T-cell (primary cell): ENCODE measurements at regions not wholly inside any gene's neighbourhood (a gene's known extent, or its start where the extent isn't known, plus 50 kb on each side); places are given as distances from the start of the nearest gene placed in this dataset.

Experiments
- ATAC-seq, 4 experiments: fragments of 200-7000 bp in 3 of 4; fragments of 150-1000 bp in 1 of 4; cut with Tn5 transposase; replicated peaks in 1 of 4; 1 replicate in 3 of 4; 2 replicates in 1 of 4; pipeline ENCODE4 v1.10.0; 2021; ENCODE audit warnings: moderate library complexity in 3 of 4, mild to moderate bottlenecking in 2 of 4, moderate number of reproducible peaks in 1 of 4
- CTCF ChIA-PET, 2 donors: fragments of 300-600 bp; sonication (Branson Sonifier 250); formaldehyde crosslinking; loops; one replicate each; lab custom pipeline; 2022; ENCODE audit warnings: antibody characterized with exemption in 2 of 2; lab: Charles Lee
- POLR2A ChIA-PET, 2 donors: fragments of 300-600 bp; sonication (Branson Sonifier 250); formaldehyde crosslinking; loops; one replicate each; lab custom pipeline; 2022; ENCODE audit warnings: antibody characterized with exemption in 2 of 2; lab: Charles Lee
- DNase-seq, 35 experiments: peaks; one replicate each; pipeline versions ENCODE4 v3.0.0 to v3.0.0-alpha.2; 2013 to 2023
- H3K27ac ChIP-seq: one replicate; pipeline ENCODE4 v1.5.1; 2013; ENCODE audit warnings: low read length
- H3K27me3 ChIP-seq, 2 experiments: replicated peaks in 1 of 2; 1 replicate in 1 of 2; 2 replicates in 1 of 2; pipeline versions ENCODE4 v1.6.1 to v1.7.0; 2013; ENCODE audit warnings: low read length in 1 of 2, mixed read lengths in 1 of 2; ENCODE audit not compliant: control insufficient read depth in 2 of 2, insufficient read depth in 2 of 2; ENCODE audit errors: extremely low read depth in 1 of 2
- H3K36me3 ChIP-seq, 2 donors: 1 replicate in 1 of 2; 2 replicates in 1 of 2; pipeline versions ENCODE4 v1.6.1 to v1.7.0; 2013; ENCODE audit warnings: low read length in 1 of 2; ENCODE audit not compliant: control insufficient read depth in 2 of 2, insufficient read depth in 1 of 2; ENCODE audit errors: extremely low read depth in 1 of 2
- H3K4me1 ChIP-seq, 2 experiments: 1 replicate in 1 of 2; 2 replicates in 1 of 2; pipeline versions ENCODE4 v1.6.1 to v1.7.0; 2013; ENCODE audit warnings: low read length in 2 of 2, mixed read lengths in 1 of 2; ENCODE audit not compliant: insufficient read depth in 2 of 2, control insufficient read depth in 1 of 2; ENCODE audit errors: extremely low read depth in 1 of 2
- H3K4me3 ChIP-seq, 2 donors: 1 replicate in 1 of 2; 2 replicates in 1 of 2; pipeline versions ENCODE4 v1.5.1 to v1.7.0; 2013; ENCODE audit warnings: mild to moderate bottlenecking in 2 of 2, low read length in 1 of 2, moderate library complexity in 1 of 2; ENCODE audit not compliant: control insufficient read depth in 1 of 2; ENCODE audit errors: extremely low read depth in 1 of 2
- H3K9me3 ChIP-seq: 2 replicates; pipeline ENCODE4 v1.7.0; 2013
- H3K27ac Mint-ChIP-seq, 2 donors: one replicate each; pipeline ENCODE4 v1.8.0; 2020 to 2021; ENCODE audit warnings: mild to moderate bottlenecking in 2 of 2, mixed read lengths in 2 of 2
- H3K27me3 Mint-ChIP-seq, 2 donors: one replicate each; pipeline ENCODE4 v1.8.0; 2021 to 2022; ENCODE audit warnings: mixed read lengths in 2 of 2
- H3K36me3 Mint-ChIP-seq: one replicate; pipeline ENCODE4 v1.8.0; 2021; ENCODE audit warnings: mixed read lengths
- H3K4me1 Mint-ChIP-seq, 3 donors: one replicate each; pipeline ENCODE4 v1.8.0; 2020 to 2022; ENCODE audit warnings: mixed read lengths in 3 of 3, mild to moderate bottlenecking in 1 of 3
- H3K4me3 Mint-ChIP-seq, 3 donors: one replicate each; pipeline ENCODE4 v1.8.0; 2020 to 2022; ENCODE audit warnings: mild to moderate bottlenecking in 3 of 3, mixed read lengths in 3 of 3, moderate library complexity in 3 of 3
- H3K9me3 Mint-ChIP-seq, 3 donors: one replicate each; pipeline ENCODE4 v1.8.0; 2020 to 2022; ENCODE audit warnings: mixed read lengths in 3 of 3
- WGBS: methylation state at CpG from one replicate; pipeline ENCODE4 v1.1.5; 2013; ENCODE audit warnings: missing lambda C conversion rate; ENCODE audit not compliant: insufficient coverage; 5-methylcytosine and 5-hydroxymethylcytosine counted together

- Mint-ChIP-seq H3K27me3 (no peaks in the 10 kb centered on the region), H3K27ac (no peak overlapping the region), H3K4me3 (no peak overlapping the region), H3K36me3 (no peaks in the 10 kb centered on the region), H3K4me1 (no peaks in the 10 kb centered on the region), H3K9me3 (peaks cover 0 to 3% (median 0%) of the 10 kb centered on the region in 3 donors)
- POLR2A ChIA-PET, result no interaction called here
- H3K27ac ChIP-seq, result no peak overlapping the region
- H3K9me3 ChIP-seq, result no peaks in the 10 kb centered on the region
- ATAC-seq, result no peak
- H3K36me3 ChIP-seq, result no peaks in the 10 kb centered on the region
- CTCF ChIA-PET, result no interaction called here
- no peak overlapping the region for H3K4me3 ChIP-seq
- WGBS, result 89% methylated on average over 9 of the region's 12 CpGs
- H3K27me3 ChIP-seq, result no peaks in the 10 kb centered on the region
- DNase-seq, result no peak
- H3K4me1 ChIP-seq, result no peaks in the 10 kb centered on the region
Measured at GRCh38 chr19:32010071-32010470, 335.3 kb upstream of the ZNF507 start.

GRCh38 chr19:32012206-32012605 is 333.2 kb upstream of the ZNF507 start:
- no peaks in the 10 kb centered on the region for H3K4me1 Mint-ChIP-seq
- DNase-seq (no peak), ATAC-seq (no peak)
- no peak overlapping the region for H3K4me3 Mint-ChIP-seq
- H3K36me3 ChIP-seq, result no peaks in the 10 kb centered on the region
- no peak overlapping the region for H3K27ac Mint-ChIP-seq
- H3K27me3 ChIP-seq, result no peaks in the 10 kb centered on the region
- 83% methylated on average over 4 of the region's 6 CpGs for WGBS
- no peaks in the 10 kb centered on the region for H3K4me1 ChIP-seq
- no peaks in the 10 kb centered on the region for H3K36me3 Mint-ChIP-seq
- H3K4me3 ChIP-seq, result no peak overlapping the region
- H3K27me3 Mint-ChIP-seq, result no peaks in the 10 kb centered on the region
- CTCF ChIA-PET, result no interaction called here
- no peak overlapping the region for H3K27ac ChIP-seq
- no peaks in the 10 kb centered on the region for H3K9me3 ChIP-seq
- POLR2A ChIA-PET, result no interaction called here
- peaks cover 3 to 7% (median 4%) of the 10 kb centered on the region in 3 donors for H3K9me3 Mint-ChIP-seq

- no peaks in the 10 kb centered on the region for H3K27me3 ChIP-seq
- H3K27me3 Mint-ChIP-seq, result no peaks in the 10 kb centered on the region
- H3K4me1 ChIP-seq, result no peaks in the 10 kb centered on the region
- H3K9me3 ChIP-seq, result no peaks in the 10 kb centered on the region
- no peak overlapping the region for H3K4me3 Mint-ChIP-seq
- no peaks in the 10 kb centered on the region for H3K36me3 Mint-ChIP-seq
- ATAC-seq, result no peak
- ChIA-PET POLR2A (no interaction called here), CTCF (no interaction called here)
- no peak overlapping the region for H3K27ac Mint-ChIP-seq
- no peak for DNase-seq
- H3K27ac ChIP-seq, result no peak overlapping the region
- no peaks in the 10 kb centered on the region for H3K36me3 ChIP-seq
- H3K4me3 ChIP-seq, result no peak overlapping the region
- no peaks in the 10 kb centered on the region for H3K4me1 Mint-ChIP-seq
- H3K9me3 Mint-ChIP-seq, result peaks cover 3 to 7% (median 4%) of the 10 kb centered on the region in 3 donors
- 61% methylated on average over 3 of the region's 6 CpGs for WGBS
Measured at GRCh38 chr19:32012886-32013631, 332.4 kb upstream of the ZNF507 start.

GRCh38 chr19:32017176-32017953 is 328.0 kb upstream of the ZNF507 start:
- Mint-ChIP-seq H3K4me1 (no peaks in the 10 kb centered on the region), H3K27ac (no peak overlapping the region), H3K4me3 (no peak overlapping the region), H3K36me3 (no peaks in the 10 kb centered on the region), H3K27me3 (no peaks in the 10 kb centered on the region), H3K9me3 (peaks cover 7 to 11% (median 8%) of the 10 kb centered on the region in 3 donors)
- POLR2A ChIA-PET, result no interaction called here
- no peak overlapping the region for H3K27ac ChIP-seq
- H3K9me3 ChIP-seq, result no peaks in the 10 kb centered on the region
- 58% methylated on average over 6 of the region's 9 CpGs for WGBS
- no peak overlapping the region for H3K4me3 ChIP-seq
- ATAC-seq, result no peak
- H3K27me3 ChIP-seq, result no peaks in the 10 kb centered on the region
- no peaks in the 10 kb centered on the region for H3K36me3 ChIP-seq
- DNase-seq, result no peak
- no peaks in the 10 kb centered on the region for H3K4me1 ChIP-seq
- CTCF ChIA-PET, result no interaction called here

- Mint-ChIP-seq H3K9me3 (peaks cover 8 to 11% (median 9%) of the 10 kb centered on the region in 3 donors), H3K27ac (no peak overlapping the region), H3K36me3 (no peaks in the 10 kb centered on the region), H3K27me3 (no peaks in the 10 kb centered on the region), H3K4me3 (no peak overlapping the region), H3K4me1 (no peaks in the 10 kb centered on the region)
- POLR2A ChIA-PET, result no interaction called here
- DNase-seq (no peak), ATAC-seq (no peak)
- Histone ChIP-seq H3K4me3 (no peak overlapping the region), H3K27me3 (no peaks in the 10 kb centered on the region), H3K9me3 (no peaks in the 10 kb centered on the region), H3K4me1 (no peaks in the 10 kb centered on the region), H3K36me3 (no peaks in the 10 kb centered on the region), H3K27ac (no peak overlapping the region)
- CTCF ChIA-PET, result no interaction called here
- WGBS, result no CpG with 5 or more reads among the region's 6 CpGs
Measured at GRCh38 chr19:32018014-32018413, 327.4 kb upstream of the ZNF507 start.

- no peak overlapping the region for H3K27ac Mint-ChIP-seq
- ChIA-PET POLR2A (no interaction called here), CTCF (no interaction called here)
- DNase-seq (no peak), ATAC-seq (no peak)
- Histone ChIP-seq H3K4me3 (no peak overlapping the region), H3K27ac (no peak overlapping the region), H3K27me3 (no peaks in the 10 kb centered on the region), H3K4me1 (no peaks in the 10 kb centered on the region), H3K36me3 (no peaks in the 10 kb centered on the region), H3K9me3 (no peaks in the 10 kb centered on the region)
- no peak overlapping the region for H3K4me3 Mint-ChIP-seq
- no peaks in the 10 kb centered on the region for H3K4me1 Mint-ChIP-seq
- H3K9me3 Mint-ChIP-seq, result peaks cover 7 to 14% (median 12%) of the 10 kb centered on the region in 3 donors
- peaks cover 0 to 3% of the 10 kb centered on the region in 2 donors for H3K27me3 Mint-ChIP-seq
- no peaks in the 10 kb centered on the region for H3K36me3 Mint-ChIP-seq
- no CpG with 5 or more reads among the region's 2 CpGs for WGBS
Measured at GRCh38 chr19:32020538-32020937, 324.9 kb upstream of the ZNF507 start.
